ENCODE measurements at regions not wholly inside any gene's neighbourhood (a gene's known extent, or its start where the extent isn't known, plus 50 kb on each side); places are given as distances from the start of the nearest gene placed in this dataset.

DNA sequence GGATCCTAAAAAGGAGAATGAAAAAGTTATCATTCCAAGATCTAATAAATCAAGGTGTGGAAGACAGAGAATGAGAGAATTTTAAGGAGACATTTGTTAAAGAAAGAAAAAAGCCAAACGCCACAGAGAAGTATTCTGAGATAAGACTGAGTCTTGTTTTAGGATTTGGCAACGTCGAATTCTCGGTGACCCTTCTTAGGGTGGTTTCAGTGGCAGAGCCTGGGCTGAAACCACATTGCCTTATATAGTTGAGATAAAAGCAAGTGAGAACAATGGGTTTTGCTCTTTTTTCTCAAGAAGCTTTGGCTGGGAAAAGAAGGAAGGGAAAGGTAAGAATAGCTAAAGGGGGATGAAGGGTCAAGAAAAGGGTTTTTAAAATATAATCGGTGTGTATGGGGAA, 209.4 kb downstream of the VEGFC start:
- H3K27me3 Mint-ChIP-seq (ENCODE audit: insufficient read depth), result peaks cover 33% of the 10 kb centered on the region
- H3K4me1 Mint-ChIP-seq, result peaks cover 33% of the 10 kb centered on the region
- Histone ChIP-seq H3K4me3 (ENCODE audit: low read length) (no peak overlapping the region), H3K9me3 (ENCODE audit: control insufficient read depth, low read length) (no peaks in the 10 kb centered on the region), H3K27me3 (ENCODE audit: control insufficient read depth, insufficient read depth, low read length, poor library complexity, severe bottlenecking) (peaks cover under 1% of the 10 kb centered on the region), H3K36me3 (ENCODE audit: control insufficient read depth, insufficient read depth, low read length) (no peaks in the 10 kb centered on the region), H3K4me1 (ENCODE audit: control insufficient read depth, insufficient read depth, low read length) (peaks cover 11% of the 10 kb centered on the region), H3K27ac (ENCODE audit: low read depth, low read length) (no peak overlapping the region), H3K9ac (ENCODE audit: extremely low read depth, low read length, poor library complexity, severe bottlenecking) (no peak overlapping the region)
- H3K36me3 Mint-ChIP-seq (ENCODE audit: low read depth), result no peaks in the 10 kb centered on the region
- TF ChIP-seq CTCF (conservative IDR thresholded peaks at IDR 0.05), result no peak
- no peak overlapping the region for H3K27ac Mint-ChIP-seq
- 96 to 100% methylated on average over 5 of the region's 5 CpGs for WGBS, 2 experiments (ENCODE audit: insufficient coverage in 1 of 2, insufficient read length in 1 of 2)
- DNase-seq, result no peak
- H3K9me3 Mint-ChIP-seq, result no peaks in the 10 kb centered on the region
- H3K4me3 Mint-ChIP-seq, result no peak overlapping the region

GRCh38 chr4:176584031-176584606, 208.6 kb downstream of the VEGFC start:
- H3K4me1 ChIP-seq (ENCODE audit: control insufficient read depth, insufficient read depth, low read length), result peaks cover 11% of the 10 kb centered on the region
- peaks cover 33% of the 10 kb centered on the region for H3K27me3 Mint-ChIP-seq (ENCODE audit: insufficient read depth)
- no peaks in the 10 kb centered on the region for H3K9me3 ChIP-seq (ENCODE audit: control insufficient read depth, low read length)
- 83 to 92% methylated on average over 6 to 7 of the region's 7 CpGs for WGBS, 2 experiments (ENCODE audit: insufficient coverage in 1 of 2, insufficient read length in 1 of 2)
- H3K27me3 ChIP-seq (ENCODE audit: control insufficient read depth, insufficient read depth, low read length, poor library complexity, severe bottlenecking), result no peaks in the 10 kb centered on the region
- H3K27ac ChIP-seq (ENCODE audit: low read depth, low read length), result no peak overlapping the region
- H3K36me3 Mint-ChIP-seq (ENCODE audit: low read depth), result no peaks in the 10 kb centered on the region
- H3K4me3 Mint-ChIP-seq, result no peak overlapping the region
- no peak for DNase-seq
- TF ChIP-seq CTCF (conservative IDR thresholded peaks at IDR 0.05), result no peak
- H3K4me1 Mint-ChIP-seq, result peaks cover 34% of the 10 kb centered on the region
- H3K36me3 ChIP-seq (ENCODE audit: control insufficient read depth, insufficient read depth, low read length), result no peaks in the 10 kb centered on the region
- no peaks in the 10 kb centered on the region for H3K9me3 Mint-ChIP-seq
- no peak overlapping the region for H3K27ac Mint-ChIP-seq
- no peak overlapping the region for H3K9ac ChIP-seq (ENCODE audit: extremely low read depth, low read length, poor library complexity, severe bottlenecking)
- no peak overlapping the region for H3K4me3 ChIP-seq (ENCODE audit: low read length)

DNA sequence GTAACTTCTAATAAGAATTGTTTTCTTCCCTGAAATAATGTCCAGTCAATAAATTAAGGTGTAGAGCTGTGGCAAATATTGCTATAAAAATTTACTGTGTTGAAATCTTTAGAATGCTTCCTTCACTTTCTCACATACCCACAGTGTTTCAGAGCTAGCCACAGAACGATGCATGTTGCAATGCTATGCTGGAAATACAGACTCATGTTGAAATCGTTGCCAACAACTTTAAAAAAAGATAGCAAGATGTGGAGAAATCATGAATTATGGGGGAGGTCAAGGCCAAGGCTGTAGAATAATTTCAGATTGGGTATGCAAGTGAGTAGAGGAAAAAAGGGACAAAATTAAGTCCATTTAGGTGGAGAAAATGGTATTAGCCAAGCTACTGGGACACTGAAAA, 204.8 kb downstream of the VEGFC start:
- Mint-ChIP-seq H3K4me1 (peaks cover 20% of the 10 kb centered on the region), H3K27me3 (ENCODE audit: insufficient read depth) (peaks cover 31% of the 10 kb centered on the region), H3K27ac (no peak overlapping the region), H3K36me3 (ENCODE audit: low read depth) (no peaks in the 10 kb centered on the region), H3K9me3 (peaks cover 8% of the 10 kb centered on the region), H3K4me3 (no peak overlapping the region)
- Histone ChIP-seq H3K4me1 (ENCODE audit: control insufficient read depth, insufficient read depth, low read length) (peaks cover 5% of the 10 kb centered on the region), H3K36me3 (ENCODE audit: control insufficient read depth, insufficient read depth, low read length) (no peaks in the 10 kb centered on the region), H3K4me3 (ENCODE audit: low read length) (no peak overlapping the region), H3K9me3 (ENCODE audit: control insufficient read depth, low read length) (peaks cover 15% of the 10 kb centered on the region), H3K27ac (ENCODE audit: low read depth, low read length) (no peak overlapping the region), H3K9ac (ENCODE audit: extremely low read depth, low read length, poor library complexity, severe bottlenecking) (no peak overlapping the region), H3K27me3 (ENCODE audit: control insufficient read depth, insufficient read depth, low read length, poor library complexity, severe bottlenecking) (no peaks in the 10 kb centered on the region)
- DNase-seq, result no peak
- WGBS, 2 experiments (ENCODE audit: insufficient coverage in 1 of 2, insufficient read length in 1 of 2), result 92 to 100% methylated on average over 2 of the region's 2 CpGs
- no peak for TF ChIP-seq CTCF (conservative IDR thresholded peaks at IDR 0.05)
